Type B pancreatic cell (in vitro differentiated cells): ENCODE measurements at regions not wholly inside any gene's neighbourhood (a gene's known extent, or its start where the extent isn't known, plus 50 kb on each side); places are given as distances from the start of the nearest gene placed in this dataset.

ENCODE experiments used
- DNase-seq: peaks from one replicate; pipeline ENCODE4 v3.0.0; 2021; ENCODE audit warnings: mixed read lengths; ENCODE audit not compliant: unreplicated experiment; ENCODE audit errors: extremely low spot score
- H3K27ac Mint-ChIP-seq: 2 replicates; pipeline ENCODE4 v1.8.0; 2021; ENCODE audit warnings: mild to moderate bottlenecking, mixed read lengths
- H3K27me3 Mint-ChIP-seq: 2 replicates; pipeline ENCODE4 v1.8.0; 2021; ENCODE audit warnings: mixed read lengths
- H3K36me3 Mint-ChIP-seq: 2 replicates; pipeline ENCODE4 v1.8.0; 2021; ENCODE audit warnings: mixed read lengths
- H3K4me1 Mint-ChIP-seq: one replicate; pipeline ENCODE4 v1.8.0; 2021; ENCODE audit warnings: mixed read lengths; ENCODE audit not compliant: unreplicated experiment
- H3K4me3 Mint-ChIP-seq: 2 replicates; pipeline ENCODE4 v1.8.0; 2021; ENCODE audit warnings: mild to moderate bottlenecking, mixed read lengths
- H3K9me3 Mint-ChIP-seq: 2 replicates; pipeline ENCODE4 v1.8.0; 2021; ENCODE audit warnings: mixed read lengths
- CTCF ChIP-seq: fragments of 200-600 bp; sonication (generic); conservative IDR thresholded peaks from 2 replicates; pipeline ENCODE4 v1.5.0; 2021; ENCODE audit warnings: antibody characterized with exemption, mild to moderate bottlenecking

- H3K4me1 Mint-ChIP-seq, result peaks cover 23% of the 10 kb centered on the region
- TF ChIP-seq CTCF, result no peak
- no peak for DNase-seq
- H3K4me3 Mint-ChIP-seq, result no peak overlapping the region
- H3K27ac Mint-ChIP-seq, result no peak overlapping the region
- no peaks in the 10 kb centered on the region for H3K36me3 Mint-ChIP-seq
- peaks cover 2% of the 10 kb centered on the region for H3K9me3 Mint-ChIP-seq
- peaks cover 26% of the 10 kb centered on the region for H3K27me3 Mint-ChIP-seq
Measured at GRCh38 chr9:75616052-75616451, 274.4 kb upstream of the PCSK5 start.

GRCh38 chr9:75616841-75617566 lies 273.5 kb upstream of the PCSK5 start:
- Mint-ChIP-seq H3K9me3 (no peaks in the 10 kb centered on the region), H3K4me1 (peaks cover 18% of the 10 kb centered on the region), H3K4me3 (no peak overlapping the region), H3K27me3 (peaks cover 22% of the 10 kb centered on the region), H3K27ac (no peak overlapping the region), H3K36me3 (no peaks in the 10 kb centered on the region)
- no peak for DNase-seq
- TF ChIP-seq CTCF, result no peak

GRCh38 chr9:75623462-75623861 lies 267.0 kb upstream of the PCSK5 start:
- DNase-seq, result no peak
- H3K36me3 Mint-ChIP-seq, result no peaks in the 10 kb centered on the region
- no peak overlapping the region for H3K4me3 Mint-ChIP-seq
- TF ChIP-seq CTCF, result no peak
- H3K27ac Mint-ChIP-seq, result no peak overlapping the region
- no peaks in the 10 kb centered on the region for H3K27me3 Mint-ChIP-seq
- no peaks in the 10 kb centered on the region for H3K9me3 Mint-ChIP-seq
- H3K4me1 Mint-ChIP-seq, result no peaks in the 10 kb centered on the region

GRCh38 chr9:75624998-75625397 lies 265.5 kb upstream of the PCSK5 start:
- Mint-ChIP-seq H3K4me1 (no peaks in the 10 kb centered on the region), H3K27me3 (no peaks in the 10 kb centered on the region), H3K4me3 (no peak overlapping the region), H3K36me3 (no peaks in the 10 kb centered on the region), H3K9me3 (no peaks in the 10 kb centered on the region), H3K27ac (no peak overlapping the region)
- DNase-seq, result no peak
- no peak for TF ChIP-seq CTCF

GRCh38 chr9:75626860-75627259 lies 263.6 kb upstream of the PCSK5 start:
- no peaks in the 10 kb centered on the region for H3K4me1 Mint-ChIP-seq
- DNase-seq, result no peak
- no peak overlapping the region for H3K4me3 Mint-ChIP-seq
- no peaks in the 10 kb centered on the region for H3K36me3 Mint-ChIP-seq
- no peak overlapping the region for H3K27ac Mint-ChIP-seq
- no peak for TF ChIP-seq CTCF
- no peaks in the 10 kb centered on the region for H3K9me3 Mint-ChIP-seq
- H3K27me3 Mint-ChIP-seq, result no peaks in the 10 kb centered on the region
